PC-9 (cell line): ENCODE measurements at regions not wholly inside any gene's neighbourhood (a gene's known extent, or its start where the extent isn't known, plus 50 kb on each side); places are given as distances from the start of the nearest gene placed in this dataset.

Experiments
- BruUV-seq: library from RNA; stranded (reverse); fragments of 400-500 nt; replicated peaks from 2 replicates; lab custom pipeline; 2021; lab: Mats Ljungman, UMichigan
- CTCF ChIA-PET: fragments of 300-600 bp; sonication (Branson Sonifier 250); formaldehyde crosslinking; loops from one replicate; lab custom pipeline; 2022; ENCODE audit warnings: antibody characterized with exemption; lab: Charles Lee
- POLR2A ChIA-PET: fragments of 300-600 bp; sonication (Branson Sonifier 250); formaldehyde crosslinking; loops from one replicate; lab custom pipeline; 2022; ENCODE audit warnings: antibody characterized with exemption; ENCODE audit not compliant: unreplicated experiment; lab: Charles Lee
- DNase-seq, 2 experiments: peaks; one replicate each; pipeline versions ENCODE4 v3.0.0 to v3.0.0-alpha.2; 2015 to 2022; ENCODE audit warnings: mixed read lengths in 1 of 2
- H2AFZ ChIP-seq: fragments of 200-600 bp; sonication (generic); 2 replicates; pipeline ENCODE4 v1.8.1; 2017; ENCODE audit warnings: antibody characterized with exemption
- H3F3A ChIP-seq: fragments of 200-600 bp; sonication (generic); 2 replicates; pipeline ENCODE4 v1.8.1; 2017; ENCODE audit warnings: antibody characterized with exemption, mild to moderate bottlenecking, low read depth; ENCODE audit not compliant: insufficient read depth
- H3K27ac ChIP-seq: fragments of 200-600 bp; sonication (generic); 2 replicates; pipeline ENCODE4 v1.6.1; 2016; ENCODE audit warnings: mixed run types
- H3K27me3 ChIP-seq: fragments of 200-600 bp; sonication (generic); 2 replicates; pipeline ENCODE4 v1.6.1; 2016; ENCODE audit warnings: low read depth, mixed run types; ENCODE audit not compliant: insufficient read depth
- H3K36me3 ChIP-seq: fragments of 200-600 bp; sonication (generic); 2 replicates; pipeline ENCODE4 v1.6.1; 2016; ENCODE audit warnings: low read depth, mixed run types
- H3K4me1 ChIP-seq: fragments of 200-600 bp; sonication (generic); replicated peaks from 2 replicates; pipeline ENCODE4 v1.6.1; 2016; ENCODE audit warnings: mixed run types; ENCODE audit not compliant: insufficient read depth
- H3K4me2 ChIP-seq: fragments of 200-600 bp; sonication (generic); 2 replicates; pipeline ENCODE4 v1.6.1; 2017; ENCODE audit warnings: mixed run types
- H3K4me3 ChIP-seq: fragments of 200-600 bp; sonication (generic); 2 replicates; pipeline ENCODE4 v1.6.1; 2016; ENCODE audit warnings: mixed run types
- H3K79me2 ChIP-seq: fragments of 200-600 bp; sonication (generic); 2 replicates; pipeline ENCODE4 v1.6.1; 2017; ENCODE audit warnings: low read depth, mixed run types
- H3K9me2 ChIP-seq: fragments of 200-600 bp; sonication (generic); 2 replicates; pipeline ENCODE4 v1.8.1; 2017; ENCODE audit warnings: mild to moderate bottlenecking; ENCODE audit not compliant: insufficient read depth
- H3K9me3 ChIP-seq: fragments of 200-600 bp; sonication (generic); 2 replicates; pipeline ENCODE4 v1.8.1; 2016; ENCODE audit warnings: low read depth; ENCODE audit not compliant: insufficient read depth
- H4K20me1 ChIP-seq: fragments of 200-600 bp; sonication (generic); 2 replicates; pipeline ENCODE4 v1.8.1; 2017; ENCODE audit not compliant: insufficient read depth
- CTCF ChIP-seq: fragments of 200-600 bp; sonication (generic); conservative IDR thresholded peaks from 2 replicates; pipeline ENCODE4 v1.6.1; 2017; ENCODE audit warnings: mixed run types, antibody characterized with exemption, mild to moderate bottlenecking, moderate library complexity
- EZH2 ChIP-seq: fragments of 200-600 bp; sonication (generic); IDR thresholded peaks from 2 replicates; pipeline ENCODE4 v1.8.0; 2017; ENCODE audit warnings: antibody characterized with exemption, low read depth
- intact Hi-C: fragments of 100-400 bp; cut with micrococcal nuclease; formaldehyde crosslinking; loops from one replicate; pipeline ENCODE4 v1.10.0; 2022; ENCODE audit not compliant: unreplicated experiment

GRCh38 chr4:24417206-24417605 lies 167.1 kb downstream of the DHX15 start:
- H4K20me1 ChIP-seq: no peaks in the 10 kb centered on the region
- no peaks in the 10 kb centered on the region for H3K9me3 ChIP-seq
- TF ChIP-seq CTCF: no peak
- TF ChIP-seq EZH2: no peak
- H3K4me3 ChIP-seq: no peak overlapping the region
- intact Hi-C loops: loop anchor here (10.0 kb wide), 1 partner anchor 1722 kb away; the partner anchor contains the start of gene GBA3
- H3K27me3 ChIP-seq: peaks cover 16% of the 10 kb centered on the region; the same call in 1 of the 2 replicates
- no peaks in the 10 kb centered on the region for H3F3A ChIP-seq
- no TSS peak for BruUV-seq
- no peak overlapping the region for H3K27ac ChIP-seq
- H3K4me2 ChIP-seq: no peak overlapping the region
- DNase-seq: no peak
- no peaks in the 10 kb centered on the region for H3K36me3 ChIP-seq
- no peaks in the 10 kb centered on the region for H3K4me1 ChIP-seq
- no peak overlapping the region for H2AFZ ChIP-seq
- ChIA-PET POLR2A (no interaction called here), CTCF (no interaction called here)
- no peaks in the 10 kb centered on the region for H3K9me2 ChIP-seq
- no peaks in the 10 kb centered on the region for H3K79me2 ChIP-seq

GRCh38 chr4:24416293-24416692 lies 168.1 kb downstream of the DHX15 start:
- no peaks in the 10 kb centered on the region for H3K9me2 ChIP-seq
- DNase-seq: no peak
- no peak overlapping the region for H3K4me3 ChIP-seq
- BruUV-seq: no TSS peak
- intact Hi-C loops: loop anchor here (10.0 kb wide), 1 partner anchor 1721 kb away; the partner anchor contains the start of gene GBA3
- no peaks in the 10 kb centered on the region for H3K9me3 ChIP-seq
- TF ChIP-seq CTCF (no peak), EZH2 (no peak)
- ChIA-PET POLR2A (no interaction called here), CTCF (no interaction called here)
- no peaks in the 10 kb centered on the region for H3K79me2 ChIP-seq
- no peak overlapping the region for H3K27ac ChIP-seq
- H3K36me3 ChIP-seq: no peaks in the 10 kb centered on the region
- peaks cover 25% of the 10 kb centered on the region; the same call in 1 of the 2 replicates for H3K27me3 ChIP-seq
- H3K4me2 ChIP-seq: no peak overlapping the region
- no peak overlapping the region for H2AFZ ChIP-seq
- H3F3A ChIP-seq: no peaks in the 10 kb centered on the region
- no peaks in the 10 kb centered on the region for H4K20me1 ChIP-seq
- no peaks in the 10 kb centered on the region for H3K4me1 ChIP-seq

- no peaks in the 10 kb centered on the region for H4K20me1 ChIP-seq
- H3K27ac ChIP-seq: no peak overlapping the region
- ChIA-PET POLR2A (no interaction called here), CTCF (no interaction called here)
- BruUV-seq: no TSS peak
- no peak for DNase-seq
- H3K27me3 ChIP-seq: peaks cover 21% of the 10 kb centered on the region; the same call in 1 of the 2 replicates
- H3K4me3 ChIP-seq: no peak overlapping the region
- no peak overlapping the region for H2AFZ ChIP-seq
- no peaks in the 10 kb centered on the region for H3K9me3 ChIP-seq
- no peaks in the 10 kb centered on the region for H3K36me3 ChIP-seq
- intact Hi-C loops: loop anchor here (10.0 kb wide), 1 partner anchor 1719 kb away; the partner anchor contains the start of gene GBA3
- TF ChIP-seq CTCF (no peak), EZH2 (no peak)
- no peaks in the 10 kb centered on the region for H3K9me2 ChIP-seq
- H3F3A ChIP-seq: no peaks in the 10 kb centered on the region
- H3K79me2 ChIP-seq: no peaks in the 10 kb centered on the region
- H3K4me1 ChIP-seq: no peaks in the 10 kb centered on the region
- H3K4me2 ChIP-seq: no peak overlapping the region
These were observed 171.0 kb downstream of the DHX15 start for GRCh38 chr4:24413311-24413784.
